Neural cell (in vitro differentiated cells): ENCODE measurements at regions not wholly inside any gene's neighbourhood (a gene's known extent, or its start where the extent isn't known, plus 50 kb on each side); places are given as distances from the start of the nearest gene placed in this dataset.

Experiments used
- H2AFZ ChIP-seq: fragments of 200-600, 300-800 bp; sonication (generic), shearing (Covaris generic); 2 replicates; pipeline ENCODE4 v1.6.0; 2014; ENCODE audit warnings: low read depth, mild to moderate bottlenecking, antibody characterized with exemption, low read length, moderate library complexity
- H3F3A ChIP-seq: fragments of 200-600 bp; shearing (Covaris generic); 2 replicates; pipeline ENCODE4 v1.6.1; 2016; ENCODE audit warnings: mild to moderate bottlenecking, moderate library complexity, mixed read lengths, antibody characterized with exemption, low read length; ENCODE audit not compliant: insufficient read depth, poor library complexity, severe bottlenecking
- H3K27ac ChIP-seq: fragments of 200-600, 300-800 bp; sonication (generic), shearing (Covaris generic); 2 replicates; pipeline ENCODE4 v1.5.1; 2014; ENCODE audit warnings: mild to moderate bottlenecking, low read length, moderate library complexity
- H3K27me3 ChIP-seq: fragments of 300-800, 200-600 bp; sonication (generic), shearing (Covaris generic); 2 replicates; pipeline ENCODE4 v1.6.0; 2014; ENCODE audit warnings: mild to moderate bottlenecking, low read depth, low read length, moderate library complexity; ENCODE audit not compliant: insufficient read depth
- H3K36me3 ChIP-seq: fragments of 300-800, 200-600 bp; sonication (generic), shearing (Covaris generic); 2 replicates; pipeline ENCODE4 v1.5.1; 2014; ENCODE audit warnings: mild to moderate bottlenecking, antibody characterized with exemption, low read length, moderate library complexity; ENCODE audit not compliant: insufficient read depth
- H3K4me2 ChIP-seq: fragments of 300-800, 200-600 bp; sonication (generic), shearing (Covaris generic); 2 replicates; pipeline ENCODE4 v1.6.0; 2014; ENCODE audit warnings: mild to moderate bottlenecking, low read length
- H3K4me3 ChIP-seq: fragments of 300-800, 200-600 bp; sonication (generic), shearing (Covaris generic); 2 replicates; pipeline ENCODE4 v1.5.1; 2014; ENCODE audit warnings: mild to moderate bottlenecking, low read length, moderate library complexity
- H3K79me2 ChIP-seq: fragments of 200-600 bp; shearing (Covaris generic); replicated peaks from 2 replicates; pipeline ENCODE4 v1.6.0; 2014; ENCODE audit warnings: mild to moderate bottlenecking, low read length, moderate library complexity; ENCODE audit not compliant: insufficient read depth
- H3K9ac ChIP-seq: fragments of 300-800, 200-600 bp; sonication (generic), shearing (Covaris generic); 2 replicates; pipeline ENCODE4 v1.6.1; 2016; ENCODE audit warnings: mild to moderate bottlenecking, low read length, mixed read lengths
- H3K9me2 ChIP-seq: fragments of 200-600 bp; shearing (Covaris generic); 2 replicates; pipeline ENCODE4 v1.6.1; 2016; ENCODE audit warnings: mild to moderate bottlenecking, low read length, mixed read lengths; ENCODE audit not compliant: insufficient read depth
- H3K9me3 ChIP-seq: fragments of 200-600, 300-800 bp; sonication (generic), shearing (Covaris generic); 2 replicates; pipeline ENCODE4 v1.6.1; 2016; ENCODE audit warnings: mild to moderate bottlenecking, mixed run types, low read length, moderate library complexity, mixed read lengths
- H4K20me1 ChIP-seq: fragments of 200-600 bp; shearing (Covaris generic); 2 replicates; pipeline ENCODE4 v1.6.1; 2016; ENCODE audit warnings: mild to moderate bottlenecking, mixed run types; ENCODE audit not compliant: insufficient read depth
- EP300 ChIP-seq: fragments of 450-650 bp; conservative IDR thresholded peaks from 2 replicates; pipeline ENCODE4 v1.6.1; 2014; ENCODE audit warnings: antibody characterized with exemption, mild to moderate bottlenecking, moderate library complexity; ENCODE audit not compliant: poor library complexity, severe bottlenecking
- EZH2 ChIP-seq: fragments of 200-600, 300-800 bp; shearing (Covaris generic), sonication (generic); IDR thresholded peaks from 2 replicates; pipeline ENCODE4 v1.6.1; 2014; ENCODE audit warnings: antibody characterized with exemption, low read length, borderline replicate concordance, mild to moderate bottlenecking; ENCODE audit not compliant: insufficient read depth, poor library complexity, severe bottlenecking
- MXI1 ChIP-seq: fragments of 450-650 bp; conservative IDR thresholded peaks from 2 replicates; pipeline ENCODE4 v1.6.1; 2014; ENCODE audit warnings: antibody characterized with exemption, mild to moderate bottlenecking; ENCODE audit not compliant: poor library complexity, severe bottlenecking
- POLR2AphosphoS5 ChIP-seq: IDR thresholded peaks from 2 replicates; pipeline ENCODE4 v1.6.1; 2012
- RAD21 ChIP-seq: fragments of 450-650 bp; conservative IDR thresholded peaks from 2 replicates; pipeline ENCODE4 v1.6.1; 2014; ENCODE audit warnings: antibody characterized with exemption, mild to moderate bottlenecking, moderate library complexity
- SMC3 ChIP-seq: fragments of 450-650 bp; conservative IDR thresholded peaks from 2 replicates; pipeline ENCODE4 v1.6.1; 2014; ENCODE audit warnings: antibody characterized with exemption, mild to moderate bottlenecking, moderate library complexity; ENCODE audit not compliant: poor library complexity
- TAF1 ChIP-seq: IDR thresholded peaks from 2 replicates; pipeline ENCODE4 v1.6.1; 2012; ENCODE audit warnings: low read depth
- TF ChIP-seq, protein P1 (sequence below): IDR thresholded peaks from 2 replicates; pipeline ENCODE4 v1.6.1; 2012; ENCODE audit warnings: borderline replicate concordance
- TF ChIP-seq, protein P2 (sequence below): fragments of 450-650 bp; IDR thresholded peaks from 2 replicates; pipeline ENCODE4 v1.5.1; 2014; ENCODE audit warnings: antibody characterized with exemption, mild to moderate bottlenecking, moderate library complexity; ENCODE audit not compliant: poor library complexity, severe bottlenecking

DNA sequence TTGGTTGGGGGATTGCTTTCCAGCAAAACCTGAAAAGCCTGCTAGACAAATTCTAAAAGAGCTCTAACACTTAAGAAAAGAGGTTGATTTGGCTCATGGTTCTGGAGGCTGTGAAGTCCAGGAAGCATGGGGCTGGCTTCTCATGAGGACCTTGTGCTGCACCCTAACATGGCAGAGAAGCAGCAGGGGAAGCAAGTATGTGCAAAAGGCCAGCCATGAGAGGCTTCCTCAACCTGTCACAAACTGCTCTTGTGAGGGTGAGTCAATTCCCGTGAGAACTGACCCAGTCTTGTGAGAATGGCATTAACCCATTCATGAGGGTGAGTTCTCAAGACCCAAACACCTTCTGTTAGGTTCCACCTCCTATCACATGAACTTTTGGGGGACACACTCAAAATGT lies 54.3 kb upstream of the IGFBP3 start:
- TF ChIP-seq RAD21 (no peak), SMC3 (no peak), EZH2 (no peak), POLR2AphosphoS5 (no peak), MXI1 (no peak), TAF1 (no peak), EP300 (no peak)
- TF ChIP-seq, protein P1, sequence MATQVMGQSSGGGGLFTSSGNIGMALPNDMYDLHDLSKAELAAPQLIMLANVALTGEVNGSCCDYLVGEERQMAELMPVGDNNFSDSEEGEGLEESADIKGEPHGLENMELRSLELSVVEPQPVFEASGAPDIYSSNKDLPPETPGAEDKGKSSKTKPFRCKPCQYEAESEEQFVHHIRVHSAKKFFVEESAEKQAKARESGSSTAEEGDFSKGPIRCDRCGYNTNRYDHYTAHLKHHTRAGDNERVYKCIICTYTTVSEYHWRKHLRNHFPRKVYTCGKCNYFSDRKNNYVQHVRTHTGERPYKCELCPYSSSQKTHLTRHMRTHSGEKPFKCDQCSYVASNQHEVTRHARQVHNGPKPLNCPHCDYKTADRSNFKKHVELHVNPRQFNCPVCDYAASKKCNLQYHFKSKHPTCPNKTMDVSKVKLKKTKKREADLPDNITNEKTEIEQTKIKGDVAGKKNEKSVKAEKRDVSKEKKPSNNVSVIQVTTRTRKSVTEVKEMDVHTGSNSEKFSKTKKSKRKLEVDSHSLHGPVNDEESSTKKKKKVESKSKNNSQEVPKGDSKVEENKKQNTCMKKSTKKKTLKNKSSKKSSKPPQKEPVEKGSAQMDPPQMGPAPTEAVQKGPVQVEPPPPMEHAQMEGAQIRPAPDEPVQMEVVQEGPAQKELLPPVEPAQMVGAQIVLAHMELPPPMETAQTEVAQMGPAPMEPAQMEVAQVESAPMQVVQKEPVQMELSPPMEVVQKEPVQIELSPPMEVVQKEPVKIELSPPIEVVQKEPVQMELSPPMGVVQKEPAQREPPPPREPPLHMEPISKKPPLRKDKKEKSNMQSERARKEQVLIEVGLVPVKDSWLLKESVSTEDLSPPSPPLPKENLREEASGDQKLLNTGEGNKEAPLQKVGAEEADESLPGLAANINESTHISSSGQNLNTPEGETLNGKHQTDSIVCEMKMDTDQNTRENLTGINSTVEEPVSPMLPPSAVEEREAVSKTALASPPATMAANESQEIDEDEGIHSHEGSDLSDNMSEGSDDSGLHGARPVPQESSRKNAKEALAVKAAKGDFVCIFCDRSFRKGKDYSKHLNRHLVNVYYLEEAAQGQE, result no peak
- TF ChIP-seq, protein P2, sequence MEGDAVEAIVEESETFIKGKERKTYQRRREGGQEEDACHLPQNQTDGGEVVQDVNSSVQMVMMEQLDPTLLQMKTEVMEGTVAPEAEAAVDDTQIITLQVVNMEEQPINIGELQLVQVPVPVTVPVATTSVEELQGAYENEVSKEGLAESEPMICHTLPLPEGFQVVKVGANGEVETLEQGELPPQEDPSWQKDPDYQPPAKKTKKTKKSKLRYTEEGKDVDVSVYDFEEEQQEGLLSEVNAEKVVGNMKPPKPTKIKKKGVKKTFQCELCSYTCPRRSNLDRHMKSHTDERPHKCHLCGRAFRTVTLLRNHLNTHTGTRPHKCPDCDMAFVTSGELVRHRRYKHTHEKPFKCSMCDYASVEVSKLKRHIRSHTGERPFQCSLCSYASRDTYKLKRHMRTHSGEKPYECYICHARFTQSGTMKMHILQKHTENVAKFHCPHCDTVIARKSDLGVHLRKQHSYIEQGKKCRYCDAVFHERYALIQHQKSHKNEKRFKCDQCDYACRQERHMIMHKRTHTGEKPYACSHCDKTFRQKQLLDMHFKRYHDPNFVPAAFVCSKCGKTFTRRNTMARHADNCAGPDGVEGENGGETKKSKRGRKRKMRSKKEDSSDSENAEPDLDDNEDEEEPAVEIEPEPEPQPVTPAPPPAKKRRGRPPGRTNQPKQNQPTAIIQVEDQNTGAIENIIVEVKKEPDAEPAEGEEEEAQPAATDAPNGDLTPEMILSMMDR, result no peak
- no peaks in the 10 kb centered on the region for H3K79me2 ChIP-seq
- no peak overlapping the region for H3K27ac ChIP-seq
- no peaks in the 10 kb centered on the region for H3F3A ChIP-seq
- no peak overlapping the region for H3K4me2 ChIP-seq
- no peaks in the 10 kb centered on the region for H3K9me2 ChIP-seq
- H3K9me3 ChIP-seq, result no peaks in the 10 kb centered on the region
- H3K36me3 ChIP-seq, result no peaks in the 10 kb centered on the region
- no peak overlapping the region for H3K4me3 ChIP-seq
- no peaks in the 10 kb centered on the region for H3K27me3 ChIP-seq
- no peak overlapping the region for H2AFZ ChIP-seq
- H4K20me1 ChIP-seq, result no peaks in the 10 kb centered on the region
- H3K9ac ChIP-seq, result no peak overlapping the region

DNA sequence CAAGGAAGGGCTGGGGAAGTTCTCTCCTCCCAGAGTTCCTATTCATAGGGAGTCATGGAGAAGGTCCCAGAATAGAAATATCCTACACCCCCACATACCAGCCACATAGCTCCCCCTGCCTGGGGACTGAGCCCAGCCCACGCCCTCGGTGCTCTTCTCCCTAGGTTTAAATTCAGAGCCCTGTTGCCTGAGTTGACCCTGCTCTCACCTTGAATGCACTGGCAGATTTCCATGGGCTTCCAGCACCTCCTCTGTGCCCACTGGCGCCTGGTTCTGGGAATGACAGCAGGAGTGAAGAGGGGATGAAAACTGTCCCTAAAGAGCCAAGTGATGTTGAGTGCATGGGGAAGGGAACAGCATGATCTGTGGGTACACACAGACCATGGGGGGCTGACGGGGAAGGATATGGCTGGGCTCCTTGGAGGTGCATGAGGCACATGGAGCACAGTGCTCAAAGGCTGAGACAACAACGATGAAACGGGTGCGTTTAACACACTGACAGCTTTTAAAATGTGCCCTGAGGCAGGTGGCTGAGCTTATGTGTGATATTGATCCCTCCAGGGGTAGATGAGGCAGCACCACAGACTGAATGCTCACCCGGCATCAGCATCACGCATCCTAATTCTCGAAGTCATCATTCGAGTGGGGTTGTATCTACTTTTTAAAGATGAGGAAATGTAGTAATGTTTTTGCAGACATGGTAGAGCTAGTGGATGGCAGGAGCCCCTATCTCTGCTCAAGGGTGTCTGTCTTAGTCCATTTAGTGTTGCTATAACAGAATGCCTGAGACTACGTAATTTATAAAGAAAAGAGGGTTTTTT lies 53.7 kb upstream of the IGFBP3 start:
- H3K4me2 ChIP-seq, result no peak overlapping the region
- TF ChIP-seq, protein P1, result no peak
- TF ChIP-seq POLR2AphosphoS5 (no peak), MXI1 (no peak), EP300 (no peak), SMC3 (no peak), RAD21 (no peak), EZH2 (no peak), TAF1 (no peak)
- TF ChIP-seq, protein P2, result no peak
- no peak overlapping the region for H3K4me3 ChIP-seq

More for the DNA sequence above, 53.7 kb upstream of the IGFBP3 start:
- H3K9me2 ChIP-seq, result no peaks in the 10 kb centered on the region
- no peaks in the 10 kb centered on the region for H3K36me3 ChIP-seq
- no peaks in the 10 kb centered on the region for H3K27me3 ChIP-seq
- no peaks in the 10 kb centered on the region for H3F3A ChIP-seq
- no peak overlapping the region for H3K9ac ChIP-seq
- no peaks in the 10 kb centered on the region for H3K9me3 ChIP-seq
- H3K79me2 ChIP-seq, result no peaks in the 10 kb centered on the region
- H4K20me1 ChIP-seq, result no peaks in the 10 kb centered on the region
- no peak overlapping the region for H2AFZ ChIP-seq
- no peak overlapping the region for H3K27ac ChIP-seq
